IMR-90 (cell line): ENCODE measurements at regions not wholly inside any gene's neighbourhood (a gene's known extent, or its start where the extent isn't known, plus 50 kb on each side); places are given as distances from the start of the nearest gene placed in this dataset.

Experiments used
- ATAC-seq: fragments of 200-7000 bp; cut with Tn5 transposase; 2 replicates; pipeline ENCODE4 v1.9.1; 2020; ENCODE audit warnings: low read depth, mild to moderate bottlenecking, moderate library complexity
- BruUV-seq: library from RNA; stranded (reverse); fragments of 400-500 nt; replicated peaks from 2 replicates; lab custom pipeline; 2021; lab: Mats Ljungman, UMichigan
- CTCF ChIA-PET: fragments of 300-600 bp; formaldehyde crosslinking; extraction: SDS; loops from one replicate; lab custom pipeline; 2021; ENCODE audit warnings: antibody characterized with exemption; lab: Yijun Ruan, JAX
- POLR2A ChIA-PET: fragments of 300-600 bp; sonication (Branson Sonifier 250); formaldehyde crosslinking; loops from one replicate; lab custom pipeline; 2022; ENCODE audit warnings: antibody characterized with exemption; ENCODE audit not compliant: unreplicated experiment; lab: Charles Lee
- DNase-seq: peaks from one replicate; pipeline ENCODE4 v3.0.0; 2013
- H2AFZ ChIP-seq: replicated peaks from 2 replicates; pipeline ENCODE3; 2013; ENCODE audit warnings: low read length, mild to moderate bottlenecking; ENCODE audit not compliant: poor library complexity
- H2AK5ac ChIP-seq: 2 replicates; pipeline ENCODE4 v1.6.1; 2013; ENCODE audit warnings: low read depth, low read length, inconsistent platforms
- H2AK9ac ChIP-seq: replicated peaks from 2 replicates; pipeline ENCODE3; 2013; ENCODE audit warnings: mild to moderate bottlenecking, low read depth, low read length, moderate library complexity; ENCODE audit not compliant: poor library complexity
- H2BK120ac ChIP-seq: 2 replicates; pipeline ENCODE4 v1.6.1; 2013; ENCODE audit warnings: low read depth, low read length, inconsistent platforms
- H2BK15ac ChIP-seq: 3 replicates; pipeline ENCODE4 v1.6.1; 2013; ENCODE audit warnings: low read depth, low read length, inconsistent platforms
- H2BK20ac ChIP-seq: 2 replicates; pipeline ENCODE4 v1.6.1; 2013; ENCODE audit warnings: low read depth, mild to moderate bottlenecking, inconsistent platforms, low read length, moderate library complexity
- H2BK5ac ChIP-seq: 2 replicates; pipeline ENCODE4 v1.6.1; 2013; ENCODE audit warnings: mild to moderate bottlenecking, low read depth, low read length, inconsistent platforms; ENCODE audit not compliant: poor library complexity, severe bottlenecking
- H3K14ac ChIP-seq: replicated peaks from 2 replicates; pipeline ENCODE4 v1.6.1; 2013; ENCODE audit warnings: low read depth, low read length, inconsistent platforms
- H3K18ac ChIP-seq: 2 replicates; pipeline ENCODE4 v1.6.1; 2013; ENCODE audit warnings: low read depth, low read length, control low read depth
- H3K23ac ChIP-seq: 2 replicates; pipeline ENCODE4 v1.6.1; 2013; ENCODE audit warnings: low read depth, low read length, inconsistent platforms
- H3K27ac ChIP-seq: 2 replicates; pipeline ENCODE4 v1.5.1; 2013; ENCODE audit warnings: mild to moderate bottlenecking, control low read depth, low read length; ENCODE audit not compliant: insufficient read depth
- H3K27me3 ChIP-seq: 2 replicates; pipeline ENCODE4 v1.6.1; 2013; ENCODE audit warnings: low read length; ENCODE audit not compliant: control insufficient read depth, insufficient read depth
- H3K36me3 ChIP-seq: 2 replicates; pipeline ENCODE4 v1.6.1; 2013; ENCODE audit warnings: low read length, mixed read lengths; ENCODE audit not compliant: control insufficient read depth, insufficient read depth
- H3K4ac ChIP-seq: 2 replicates; pipeline ENCODE4 v1.6.1; 2013; ENCODE audit warnings: low read depth, low read length, inconsistent platforms
- H3K4me1 ChIP-seq: 2 replicates; pipeline ENCODE4 v1.6.1; 2013; ENCODE audit warnings: low read length, mixed read lengths; ENCODE audit not compliant: control insufficient read depth, insufficient read depth
- H3K4me2 ChIP-seq: 2 replicates; pipeline ENCODE4 v1.6.1; 2013; ENCODE audit warnings: low read depth, mild to moderate bottlenecking, control low read depth, low read length, moderate library complexity
- H3K4me3 ChIP-seq: 2 replicates; pipeline ENCODE4 v1.5.1; 2013; ENCODE audit warnings: low read depth, mild to moderate bottlenecking, control low read depth, low read length, moderate library complexity; ENCODE audit not compliant: insufficient read depth
- H3K56ac ChIP-seq: 2 replicates; pipeline ENCODE4 v1.6.1; 2013; ENCODE audit warnings: low read length, inconsistent platforms; ENCODE audit not compliant: insufficient read depth; ENCODE audit errors: extremely low read depth
- H3K79me1 ChIP-seq, 2 experiments: 2 replicates each; pipeline ENCODE4 v1.6.1; 2013; ENCODE audit warnings: low read length in 2 of 2, inconsistent platforms in 1 of 2, low read depth in 1 of 2
- H3K9ac ChIP-seq: 2 replicates; pipeline ENCODE4 v1.6.1; 2013; ENCODE audit warnings: low read depth, low read length, control low read depth
- H3K9me1 ChIP-seq: 2 replicates; pipeline ENCODE4 v1.6.1; 2013; ENCODE audit warnings: low read length, inconsistent platforms; ENCODE audit not compliant: insufficient read depth
- H3K9me3 ChIP-seq: 2 replicates; pipeline ENCODE4 v1.6.1; 2013; ENCODE audit warnings: low read length; ENCODE audit not compliant: control insufficient read depth, insufficient read depth
- H4K20me1 ChIP-seq: 2 replicates; pipeline ENCODE4 v1.6.1; 2013; ENCODE audit warnings: low read length, inconsistent platforms; ENCODE audit not compliant: insufficient read depth
- H4K5ac ChIP-seq: 2 replicates; pipeline ENCODE4 v1.6.1; 2013; ENCODE audit warnings: mild to moderate bottlenecking, low read depth, low read length, control low read depth
- H4K8ac ChIP-seq, 2 experiments: 2 replicates each; pipeline ENCODE4 v1.6.1; 2013; ENCODE audit warnings: low read depth in 2 of 2, low read length in 2 of 2, control low read depth in 1 of 2, inconsistent platforms in 1 of 2
- H4K91ac ChIP-seq: 2 replicates; pipeline ENCODE4 v1.6.1; 2013; ENCODE audit warnings: low read depth, low read length, inconsistent platforms; ENCODE audit not compliant: insufficient read depth
- BHLHE40 ChIP-seq: fragments of 150-350 bp; IDR thresholded peaks from 2 replicates; pipeline ENCODE4 v1.6.1; 2016; ENCODE audit warnings: mild to moderate bottlenecking, low read depth, low read length
- CEBPB ChIP-seq: IDR thresholded peaks from 2 replicates; pipeline ENCODE4 v1.6.1; 2012; ENCODE audit warnings: low read depth, low read length, improper control_type of control experiment
- CHD1 ChIP-seq: IDR thresholded peaks from 2 replicates; pipeline ENCODE4 v1.6.1; 2012; ENCODE audit warnings: low read depth, low read length, improper control_type of control experiment
- FOS ChIP-seq: fragments of 150-350 bp; IDR thresholded peaks from 2 replicates; pipeline ENCODE4 v1.6.1; 2016; ENCODE audit warnings: low read depth, low read length
- MAFK ChIP-seq: IDR thresholded peaks from 2 replicates; pipeline ENCODE4 v1.6.1; 2012; ENCODE audit warnings: low read depth, low read length, improper control_type of control experiment
- MAZ ChIP-seq: IDR thresholded peaks from 2 replicates; pipeline ENCODE4 v1.6.1; 2012; ENCODE audit warnings: low read depth, mild to moderate bottlenecking, low read length, improper control_type of control experiment, moderate library complexity, borderline replicate concordance
- MXI1 ChIP-seq: IDR thresholded peaks from 2 replicates; pipeline ENCODE4 v1.6.1; 2012; ENCODE audit warnings: low read depth, mild to moderate bottlenecking, low read length, moderate library complexity, borderline replicate concordance
- NFE2L2 ChIP-seq: fragments of 150-350 bp; IDR thresholded peaks from 2 replicates; pipeline ENCODE4 v1.6.1; 2016; ENCODE audit warnings: low read depth, mild to moderate bottlenecking, low read length
- POLR2A ChIP-seq: IDR thresholded peaks from 2 replicates; pipeline ENCODE4 v1.6.1; 2012; ENCODE audit warnings: mild to moderate bottlenecking, low read depth, low read length
- RAD21 ChIP-seq: IDR thresholded peaks from 2 replicates; pipeline ENCODE4 v1.6.1; 2012; ENCODE audit warnings: low read length, improper control_type of control experiment
- RCOR1 ChIP-seq: IDR thresholded peaks from 2 replicates; pipeline ENCODE4 v1.6.1; 2012; ENCODE audit warnings: mild to moderate bottlenecking, low read length, improper control_type of control experiment; ENCODE audit not compliant: insufficient replicate concordance
- RFX5 ChIP-seq: IDR thresholded peaks from 2 replicates; pipeline ENCODE4 v1.8.0; 2012; ENCODE audit warnings: low read depth, mild to moderate bottlenecking, low read length, moderate library complexity
- SMC3 ChIP-seq: fragments of 150-350 bp; IDR thresholded peaks from 2 replicates; pipeline ENCODE4 v1.6.1; 2016; ENCODE audit warnings: low read depth, mild to moderate bottlenecking, antibody characterized with exemption, low read length, moderate library complexity
- WGBS, 2 experiments: methylation state at CpG; one replicate each; pipeline versions ENCODE4 v1.1.5 to v1.1.7; 2013; ENCODE audit warnings: missing lambda C conversion rate in 2 of 2; ENCODE audit not compliant: insufficient read length in 1 of 2; ENCODE audit errors: extremely low coverage in 2 of 2; 5-methylcytosine and 5-hydroxymethylcytosine counted together
- dilution Hi-C: fragments of 300-500 bp; cut with HindIII; formaldehyde crosslinking; loops from one replicate; pipeline ENCODE4 v1.14.3; 2018; ENCODE audit warnings: low sequenced_read_pairs; ENCODE audit not compliant: unreplicated experiment
- in situ Hi-C: fragments of 300-500 bp; cut with MboI; formaldehyde crosslinking; loops from 3 replicates; pipeline ENCODE4 v1.14.3; 2019; ENCODE audit warnings: low sequenced_read_pairs, inconsistent platforms, mixed read lengths
- intact Hi-C: fragments of 100-400 bp; cut with micrococcal nuclease; formaldehyde crosslinking; loops from 2 replicates; pipeline ENCODE4 v1.10.0; 2022
- TF ChIP-seq, protein P1 (sequence below): fragments of 150-350 bp; IDR thresholded peaks from 2 replicates; pipeline ENCODE4 v1.6.1; 2016; ENCODE audit warnings: low read depth, mild to moderate bottlenecking, low read length, moderate library complexity, borderline replicate concordance
- TF ChIP-seq, protein P2 (sequence below): fragments of 150-350 bp; IDR thresholded peaks from 2 replicates; pipeline ENCODE4 v1.6.1; 2017; ENCODE audit warnings: mild to moderate bottlenecking, antibody characterized with exemption, low read length, low read depth
- TF ChIP-seq, protein P3 (sequence below): conservative IDR thresholded peaks from 2 replicates; pipeline ENCODE4 v1.5.1; 2012; ENCODE audit warnings: mild to moderate bottlenecking, low read depth, low read length, improper control_type of control experiment

DNA sequence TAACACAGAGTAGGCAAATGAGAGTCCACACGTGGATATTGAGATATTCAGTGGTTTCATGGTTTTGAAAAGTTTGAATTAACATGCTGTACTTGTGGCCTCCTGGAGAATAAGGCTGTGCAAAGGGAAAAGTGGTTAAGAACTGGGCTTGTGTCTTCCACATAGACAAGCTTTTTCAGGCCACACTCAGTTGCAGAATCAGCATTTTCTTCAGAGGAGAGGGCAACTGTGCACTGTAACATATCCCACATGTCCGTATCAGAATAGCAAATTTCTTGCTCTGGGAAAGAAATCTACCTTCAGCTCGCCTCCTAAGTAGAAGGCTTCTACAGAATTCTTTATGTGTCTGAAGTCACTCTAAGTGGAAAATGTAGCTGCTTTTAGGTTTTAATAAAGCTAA is 84.9 kb downstream of the ZC3H11B start:
- Histone ChIP-seq H3K4me2 (no peak overlapping the region), H3K18ac (no peak overlapping the region), H2BK120ac (no peak overlapping the region), H4K8ac (no peak overlapping the region), H3K27me3 (no peaks in the 10 kb centered on the region; the same call in 1 of the 2 replicates), H2BK20ac (no peak overlapping the region), H3K36me3 (no peaks in the 10 kb centered on the region), H3K9me3 (no peaks in the 10 kb centered on the region), H2BK15ac (no peak overlapping the region), H2AFZ (no peak overlapping the region), H3K56ac (no peak overlapping the region), H3K9ac (no peak overlapping the region), H4K20me1 (no peaks in the 10 kb centered on the region), H3K4me3 (no peak overlapping the region), H3K79me1 (no peaks in the 10 kb centered on the region), H2BK5ac (no peak overlapping the region), H3K4me1 (no peaks in the 10 kb centered on the region), H3K14ac (no peak overlapping the region), H3K27ac (no peak overlapping the region), H3K4ac (no peak overlapping the region), H2AK5ac (no peak overlapping the region), H4K5ac (no peak overlapping the region), H3K9me1 (no peaks in the 10 kb centered on the region), H4K91ac (no peak overlapping the region), H3K23ac (no peak overlapping the region), H2AK9ac (no peak overlapping the region)
- no peak for TF ChIP-seq RCOR1
- TF ChIP-seq RAD21 = no peak
- TF ChIP-seq MXI1 = no peak
- TF ChIP-seq, protein P1, sequence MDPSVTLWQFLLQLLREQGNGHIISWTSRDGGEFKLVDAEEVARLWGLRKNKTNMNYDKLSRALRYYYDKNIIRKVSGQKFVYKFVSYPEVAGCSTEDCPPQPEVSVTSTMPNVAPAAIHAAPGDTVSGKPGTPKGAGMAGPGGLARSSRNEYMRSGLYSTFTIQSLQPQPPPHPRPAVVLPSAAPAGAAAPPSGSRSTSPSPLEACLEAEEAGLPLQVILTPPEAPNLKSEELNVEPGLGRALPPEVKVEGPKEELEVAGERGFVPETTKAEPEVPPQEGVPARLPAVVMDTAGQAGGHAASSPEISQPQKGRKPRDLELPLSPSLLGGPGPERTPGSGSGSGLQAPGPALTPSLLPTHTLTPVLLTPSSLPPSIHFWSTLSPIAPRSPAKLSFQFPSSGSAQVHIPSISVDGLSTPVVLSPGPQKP = no peak
- TF ChIP-seq NFE2L2 = no peak
- no peak for TF ChIP-seq MAZ
- no peak for TF ChIP-seq SMC3
- TF ChIP-seq, protein P2, sequence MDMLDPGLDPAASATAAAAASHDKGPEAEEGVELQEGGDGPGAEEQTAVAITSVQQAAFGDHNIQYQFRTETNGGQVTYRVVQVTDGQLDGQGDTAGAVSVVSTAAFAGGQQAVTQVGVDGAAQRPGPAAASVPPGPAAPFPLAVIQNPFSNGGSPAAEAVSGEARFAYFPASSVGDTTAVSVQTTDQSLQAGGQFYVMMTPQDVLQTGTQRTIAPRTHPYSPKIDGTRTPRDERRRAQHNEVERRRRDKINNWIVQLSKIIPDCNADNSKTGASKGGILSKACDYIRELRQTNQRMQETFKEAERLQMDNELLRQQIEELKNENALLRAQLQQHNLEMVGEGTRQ = no peak
- TF ChIP-seq CHD1 = no peak
- no peak for TF ChIP-seq MAFK
- no peak for TF ChIP-seq RFX5
- no peak for TF ChIP-seq CEBPB
- TF ChIP-seq, protein P3, sequence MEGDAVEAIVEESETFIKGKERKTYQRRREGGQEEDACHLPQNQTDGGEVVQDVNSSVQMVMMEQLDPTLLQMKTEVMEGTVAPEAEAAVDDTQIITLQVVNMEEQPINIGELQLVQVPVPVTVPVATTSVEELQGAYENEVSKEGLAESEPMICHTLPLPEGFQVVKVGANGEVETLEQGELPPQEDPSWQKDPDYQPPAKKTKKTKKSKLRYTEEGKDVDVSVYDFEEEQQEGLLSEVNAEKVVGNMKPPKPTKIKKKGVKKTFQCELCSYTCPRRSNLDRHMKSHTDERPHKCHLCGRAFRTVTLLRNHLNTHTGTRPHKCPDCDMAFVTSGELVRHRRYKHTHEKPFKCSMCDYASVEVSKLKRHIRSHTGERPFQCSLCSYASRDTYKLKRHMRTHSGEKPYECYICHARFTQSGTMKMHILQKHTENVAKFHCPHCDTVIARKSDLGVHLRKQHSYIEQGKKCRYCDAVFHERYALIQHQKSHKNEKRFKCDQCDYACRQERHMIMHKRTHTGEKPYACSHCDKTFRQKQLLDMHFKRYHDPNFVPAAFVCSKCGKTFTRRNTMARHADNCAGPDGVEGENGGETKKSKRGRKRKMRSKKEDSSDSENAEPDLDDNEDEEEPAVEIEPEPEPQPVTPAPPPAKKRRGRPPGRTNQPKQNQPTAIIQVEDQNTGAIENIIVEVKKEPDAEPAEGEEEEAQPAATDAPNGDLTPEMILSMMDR = no peak
- TF ChIP-seq BHLHE40 = no peak
- TF ChIP-seq POLR2A = no peak
- no peak for TF ChIP-seq FOS
- intact Hi-C loops (no loop called here), in situ Hi-C loops (no loop called here), dilution Hi-C loops (no loop called here)
- ATAC-seq (no peak), DNase-seq (no peak)
- no TSS peak for BruUV-seq
- ChIA-PET CTCF (no interaction called here), POLR2A (no interaction called here)
- WGBS, 2 experiments = no CpG with 5 or more reads among the region's 3 CpGs
